ENCODE measurements at regions not wholly inside any gene's neighbourhood (a gene's known extent, or its start where the extent isn't known, plus 50 kb on each side); places are given as distances from the start of the nearest gene placed in this dataset.
"Not testable (repeated sequence)": the region's sequence is repeated elsewhere in the genome, so short reads cannot be mapped to it uniquely, and the experiment has no call there.

GRCh38 chr2:89806363-89806762, 1114.9 kb downstream of the RPIA start:
- TF ChIP-seq POLR2A, CTCF (IDR thresholded peaks at IDR 0.05): not testable (repeated sequence)

All from body of pancreas (tissue), 4 donors.